A673 (cell line): ENCODE measurements at regions not wholly inside any gene's neighbourhood (a gene's known extent, or its start where the extent isn't known, plus 50 kb on each side); places are given as distances from the start of the nearest gene placed in this dataset.

Experiments used
- BruUV-seq: library from RNA; stranded (reverse); fragments of 400-500 nt; replicated peaks from 2 replicates; lab custom pipeline; 2021; lab: Mats Ljungman, UMichigan
- CTCF ChIA-PET: fragments of 300-600 bp; sonication (Branson Sonifier 250); formaldehyde crosslinking; loops from one replicate; lab custom pipeline; 2022; ENCODE audit warnings: antibody characterized with exemption; lab: Charles Lee
- POLR2A ChIA-PET: fragments of 300-600 bp; sonication (Branson Sonifier 250); formaldehyde crosslinking; loops from one replicate; lab custom pipeline; 2022; ENCODE audit warnings: antibody characterized with exemption; ENCODE audit not compliant: low non-redundant PET; lab: Charles Lee
- DNase-seq: peaks from one replicate; pipeline ENCODE4 v3.0.0-alpha.2; 2015; ENCODE audit warnings: low spot score
- H3K27ac ChIP-seq: fragments of 200-600 bp; sonication (generic); 2 replicates; pipeline ENCODE4 v1.5.1; 2016; ENCODE audit warnings: mixed run types, low read depth, mild to moderate bottlenecking, mixed read lengths, antibody characterized with exemption, low read length; ENCODE audit not compliant: poor library complexity, severe bottlenecking
- H3K27me3 ChIP-seq: fragments of 200-600 bp; sonication (generic); replicated peaks from 2 replicates; pipeline ENCODE4 v1.6.1; 2017; ENCODE audit warnings: mixed run types, low read depth, mild to moderate bottlenecking, mixed read lengths, antibody characterized with exemption, low read length; ENCODE audit not compliant: insufficient read depth, poor library complexity
- H3K36me3 ChIP-seq: fragments of 200-600 bp; sonication (generic); 2 replicates; pipeline ENCODE4 v1.6.1; 2016; ENCODE audit warnings: mixed run types, mild to moderate bottlenecking, mixed read lengths, antibody characterized with exemption, low read length; ENCODE audit not compliant: insufficient read depth, poor library complexity, severe bottlenecking
- H3K4me1 ChIP-seq: fragments of 200-600 bp; sonication (generic); 2 replicates; pipeline ENCODE4 v1.6.1; 2017; ENCODE audit warnings: mixed run types, mild to moderate bottlenecking, mixed read lengths, antibody characterized with exemption, low read length; ENCODE audit not compliant: insufficient read depth, poor library complexity, severe bottlenecking
- H3K4me3 ChIP-seq: fragments of 200-600 bp; sonication (generic); 2 replicates; pipeline ENCODE4 v1.5.1; 2016; ENCODE audit warnings: low read depth, mixed run types, mild to moderate bottlenecking, mixed read lengths, low read length; ENCODE audit not compliant: poor library complexity, severe bottlenecking
- H3K9me3 ChIP-seq: fragments of 200-600 bp; sonication (generic); 2 replicates; pipeline ENCODE4 v1.6.1; 2016; ENCODE audit warnings: mixed run types, low read depth, mild to moderate bottlenecking, mixed read lengths, antibody characterized with exemption, low read length; ENCODE audit not compliant: poor library complexity, severe bottlenecking
- EZH2 ChIP-seq: fragments of 200-600 bp; sonication (generic); IDR thresholded peaks from 2 replicates; pipeline ENCODE4 v1.6.1; 2017; ENCODE audit warnings: borderline replicate concordance, low read depth, mild to moderate bottlenecking, mixed read lengths, antibody characterized with exemption, low read length; ENCODE audit not compliant: poor library complexity, severe bottlenecking
- intact Hi-C: fragments of 100-400 bp; cut with micrococcal nuclease; formaldehyde crosslinking; loops from one replicate; pipeline ENCODE4 v1.10.0; 2022; ENCODE audit not compliant: unreplicated experiment
- TF ChIP-seq, protein P1 (sequence below): fragments of 300-800, 200-600 bp; sonication (generic); conservative IDR thresholded peaks from 2 replicates; pipeline ENCODE4 v1.5.1; 2017; ENCODE audit warnings: low read depth, mild to moderate bottlenecking, antibody characterized with exemption, low read length, moderate library complexity, mixed read lengths

DNA sequence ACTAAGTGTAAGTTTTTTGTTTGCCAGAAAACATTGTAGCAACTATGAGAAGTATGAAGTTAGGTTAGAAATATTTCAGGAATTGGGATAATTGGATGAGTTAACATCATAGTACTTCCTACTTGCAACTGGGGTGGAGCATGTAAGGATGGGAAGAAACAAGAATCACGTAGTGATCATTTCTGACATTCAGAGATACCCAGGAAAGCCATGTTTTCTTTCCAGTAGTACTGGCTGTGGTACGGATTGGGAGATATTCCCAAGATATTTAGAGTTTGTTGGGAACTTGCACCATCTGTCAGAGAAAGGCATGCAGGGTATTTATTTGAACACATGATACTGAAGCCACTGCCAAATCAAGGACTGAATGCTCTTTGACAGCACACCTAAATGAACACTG is 87.6 kb upstream of the SLC4A4 start:
- Histone ChIP-seq H3K27ac (no peak overlapping the region), H3K27me3 (no peaks in the 10 kb centered on the region), H3K4me1 (no peaks in the 10 kb centered on the region), H3K36me3 (no peaks in the 10 kb centered on the region), H3K4me3 (no peak overlapping the region), H3K9me3 (no peaks in the 10 kb centered on the region)
- TF ChIP-seq, protein P1, sequence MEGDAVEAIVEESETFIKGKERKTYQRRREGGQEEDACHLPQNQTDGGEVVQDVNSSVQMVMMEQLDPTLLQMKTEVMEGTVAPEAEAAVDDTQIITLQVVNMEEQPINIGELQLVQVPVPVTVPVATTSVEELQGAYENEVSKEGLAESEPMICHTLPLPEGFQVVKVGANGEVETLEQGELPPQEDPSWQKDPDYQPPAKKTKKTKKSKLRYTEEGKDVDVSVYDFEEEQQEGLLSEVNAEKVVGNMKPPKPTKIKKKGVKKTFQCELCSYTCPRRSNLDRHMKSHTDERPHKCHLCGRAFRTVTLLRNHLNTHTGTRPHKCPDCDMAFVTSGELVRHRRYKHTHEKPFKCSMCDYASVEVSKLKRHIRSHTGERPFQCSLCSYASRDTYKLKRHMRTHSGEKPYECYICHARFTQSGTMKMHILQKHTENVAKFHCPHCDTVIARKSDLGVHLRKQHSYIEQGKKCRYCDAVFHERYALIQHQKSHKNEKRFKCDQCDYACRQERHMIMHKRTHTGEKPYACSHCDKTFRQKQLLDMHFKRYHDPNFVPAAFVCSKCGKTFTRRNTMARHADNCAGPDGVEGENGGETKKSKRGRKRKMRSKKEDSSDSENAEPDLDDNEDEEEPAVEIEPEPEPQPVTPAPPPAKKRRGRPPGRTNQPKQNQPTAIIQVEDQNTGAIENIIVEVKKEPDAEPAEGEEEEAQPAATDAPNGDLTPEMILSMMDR = no peak
- no peak for TF ChIP-seq EZH2
- DNase-seq = no peak
- intact Hi-C loops = no loop called here
- ChIA-PET CTCF (no interaction called here), POLR2A (no interaction called here)
- no TSS peak for BruUV-seq

DNA sequence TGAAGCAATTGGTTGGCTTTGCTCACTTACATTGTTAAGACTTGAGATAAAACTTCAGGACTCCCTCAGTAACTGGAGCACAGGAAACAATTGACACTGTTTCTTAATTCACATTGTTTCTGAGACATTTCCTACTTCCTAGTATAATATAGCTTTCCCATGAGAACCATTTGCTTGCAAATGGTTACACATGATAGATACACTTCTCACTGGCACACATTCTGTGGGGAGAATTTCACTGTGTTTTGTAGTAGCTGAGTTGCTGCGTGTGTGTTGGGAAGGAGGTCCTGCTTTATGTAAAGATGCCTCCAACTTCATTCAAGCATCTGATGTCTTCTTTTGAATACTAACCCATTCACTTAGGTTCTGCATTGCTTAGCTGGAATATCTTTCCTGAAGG is 85.3 kb upstream of the SLC4A4 start:
- no TSS peak for BruUV-seq
- Histone ChIP-seq H3K4me3 (no peak overlapping the region), H3K4me1 (no peaks in the 10 kb centered on the region), H3K27me3 (no peaks in the 10 kb centered on the region), H3K36me3 (no peaks in the 10 kb centered on the region), H3K9me3 (no peaks in the 10 kb centered on the region), H3K27ac (no peak overlapping the region)
- TF ChIP-seq, protein P1 = no peak
- no peak for TF ChIP-seq EZH2
- CTCF ChIA-PET = no interaction called here
- POLR2A ChIA-PET = no interaction called here
- DNase-seq = no peak
- intact Hi-C loops = no loop called here

DNA sequence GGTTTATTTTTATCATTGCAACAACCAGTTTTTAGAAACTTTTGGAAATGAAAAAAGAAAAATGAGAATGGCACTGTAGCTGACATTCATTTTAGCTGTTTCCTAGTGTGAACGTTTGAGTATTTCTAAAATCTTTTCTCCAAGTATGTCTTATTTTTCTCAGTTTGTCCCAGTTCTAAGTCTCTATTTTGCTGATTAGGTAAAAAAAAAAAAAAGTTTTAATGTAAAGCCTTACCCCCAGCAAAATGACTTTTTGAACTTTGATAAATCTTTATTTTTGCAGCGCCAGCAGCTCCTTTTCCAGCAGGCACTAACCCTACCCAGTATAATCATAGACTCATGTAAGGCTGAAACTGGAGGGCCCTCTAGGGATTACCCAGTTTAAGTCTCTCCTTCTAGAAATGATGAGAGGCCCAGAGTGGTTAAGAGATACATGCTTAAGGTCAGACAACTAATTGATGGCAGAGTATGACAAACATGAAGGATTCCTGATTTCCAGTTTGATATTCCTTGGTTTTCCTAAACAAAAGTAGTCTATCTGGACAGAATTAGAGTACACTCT is 84.3 kb upstream of the SLC4A4 start:
- ChIA-PET POLR2A (no interaction called here), CTCF (no interaction called here)
- no peaks in the 10 kb centered on the region for H3K9me3 ChIP-seq
- H3K27ac ChIP-seq = no peak overlapping the region
- no peak for TF ChIP-seq EZH2
- TF ChIP-seq, protein P1 = no peak
- no peaks in the 10 kb centered on the region for H3K36me3 ChIP-seq
- DNase-seq = no peak
- H3K27me3 ChIP-seq = no peaks in the 10 kb centered on the region
- H3K4me1 ChIP-seq = no peaks in the 10 kb centered on the region
- BruUV-seq = no TSS peak
- intact Hi-C loops = no loop called here
- no peak overlapping the region for H3K4me3 ChIP-seq
